OCI-LY1 (cell line): ENCODE measurements at regions not wholly inside any gene's neighbourhood (a gene's known extent, or its start where the extent isn't known, plus 50 kb on each side); places are given as distances from the start of the nearest gene placed in this dataset.

Experiments
- H2AFZ ChIP-seq: fragments of 200-600 bp; sonication (generic), shearing (Covaris generic); 2 replicates; pipeline ENCODE4 v1.6.0; 2014; ENCODE audit warnings: antibody characterized with exemption, mild to moderate bottlenecking, low read length
- H3F3A ChIP-seq: fragments of 200-600 bp; sonication (generic), shearing (Covaris generic); 2 replicates; pipeline ENCODE4 v1.6.0; 2014; ENCODE audit warnings: mild to moderate bottlenecking, antibody characterized with exemption, low read length, moderate library complexity; ENCODE audit not compliant: insufficient read depth
- H3K27ac ChIP-seq: fragments of 200-600 bp; sonication (generic); 2 replicates; pipeline ENCODE4 v1.5.1; 2014; ENCODE audit warnings: low read length, mixed run types, mild to moderate bottlenecking, low read depth; ENCODE audit not compliant: poor library complexity, severe bottlenecking
- H3K27me3 ChIP-seq: fragments of 200-600 bp; sonication (generic); 2 replicates; pipeline ENCODE4 v1.6.0; 2014; ENCODE audit warnings: antibody characterized with exemption, mild to moderate bottlenecking, low read length, moderate library complexity; ENCODE audit not compliant: insufficient read depth
- H3K36me3 ChIP-seq: fragments of 200-600 bp; sonication (generic); 2 replicates; pipeline ENCODE4 v1.6.1; 2014; ENCODE audit warnings: mild to moderate bottlenecking, antibody characterized with exemption, low read length, moderate library complexity, mixed read lengths; ENCODE audit not compliant: insufficient read depth
- H3K4me1 ChIP-seq: fragments of 200-600 bp; sonication (generic); 2 replicates; pipeline ENCODE4 v1.5.1; 2014; ENCODE audit warnings: mild to moderate bottlenecking, low read length, moderate library complexity; ENCODE audit not compliant: insufficient read depth, severe bottlenecking
- H3K4me2 ChIP-seq: fragments of 200-600 bp; sonication (generic), shearing (Covaris generic); 2 replicates; pipeline ENCODE4 v1.6.1; 2014; ENCODE audit warnings: low read length
- H3K4me3 ChIP-seq: fragments of 200-600 bp; sonication (generic); 2 replicates; pipeline ENCODE4 v1.5.1; 2014; ENCODE audit warnings: low read length, low read depth, mild to moderate bottlenecking, mixed read lengths; ENCODE audit not compliant: poor library complexity, severe bottlenecking
- H3K79me2 ChIP-seq: fragments of 200-600 bp; shearing (Covaris generic); 2 replicates; pipeline ENCODE4 v1.6.1; 2016; ENCODE audit warnings: mixed run types, low read length, mixed read lengths; ENCODE audit not compliant: insufficient read depth
- H3K9ac ChIP-seq: fragments of 200-600 bp; sonication (generic), shearing (Covaris generic); 2 replicates; pipeline ENCODE4 v1.6.1; 2014; ENCODE audit warnings: mild to moderate bottlenecking, low read length, mixed read lengths
- H3K9me2 ChIP-seq: fragments of 200-600 bp; sonication (generic), shearing (Covaris generic); 2 replicates; pipeline ENCODE4 v1.6.1; 2014; ENCODE audit warnings: low read depth, mild to moderate bottlenecking, low read length, mixed read lengths
- H3K9me3 ChIP-seq: fragments of 200-600 bp; shearing (Covaris generic); 2 replicates; pipeline ENCODE4 v1.6.1; 2014; ENCODE audit warnings: low read length, mixed read lengths
- H4K20me1 ChIP-seq: fragments of 200-600 bp; sonication (generic), shearing (Covaris generic); 2 replicates; pipeline ENCODE4 v1.6.0; 2016; ENCODE audit warnings: mild to moderate bottlenecking, low read length; ENCODE audit not compliant: insufficient read depth
- EZH2 ChIP-seq: fragments of 200-600 bp; sonication (generic), shearing (Covaris generic); IDR thresholded peaks from 2 replicates; pipeline ENCODE4 v1.8.0; 2017; ENCODE audit warnings: borderline replicate concordance, mixed run types, mild to moderate bottlenecking, antibody characterized with exemption, low read length, moderate library complexity, mixed read lengths
- TF ChIP-seq, protein P1 (sequence below): fragments of 200-600 bp; sonication (generic), shearing (Covaris generic); IDR thresholded peaks from 2 replicates; pipeline ENCODE4 v1.5.1; 2017; ENCODE audit warnings: mild to moderate bottlenecking, antibody characterized with exemption, low read length, moderate library complexity, mixed read lengths

DNA sequence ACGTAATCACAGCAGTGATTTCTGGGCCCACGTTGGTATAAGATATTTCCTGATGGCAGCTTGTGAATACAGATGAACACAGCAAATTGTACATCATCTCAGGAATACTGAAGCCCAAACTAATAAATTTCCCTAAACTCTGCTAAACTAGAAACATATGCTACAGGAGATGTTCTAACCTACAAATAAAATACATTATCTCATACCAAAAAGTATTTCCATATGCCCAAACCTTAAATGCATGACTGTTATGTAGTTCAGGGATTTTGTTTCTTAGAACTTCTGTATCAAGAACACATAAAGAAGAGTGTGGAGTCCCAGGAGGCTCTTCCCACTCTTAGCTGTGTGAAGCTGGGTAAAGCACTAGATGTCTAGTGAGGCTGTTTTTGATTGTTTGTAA, 138.4 kb downstream of the RFC3 start:
- Histone ChIP-seq H3K27me3 (no peaks in the 10 kb centered on the region), H3K36me3 (no peaks in the 10 kb centered on the region), H2AFZ (no peak overlapping the region), H4K20me1 (no peaks in the 10 kb centered on the region), H3K9me3 (no peaks in the 10 kb centered on the region), H3F3A (no peaks in the 10 kb centered on the region), H3K4me2 (no peak overlapping the region), H3K4me3 (no peak overlapping the region), H3K9me2 (no peaks in the 10 kb centered on the region), H3K27ac (no peak overlapping the region), H3K79me2 (no peaks in the 10 kb centered on the region), H3K9ac (no peak overlapping the region), H3K4me1 (peaks cover 26% of the 10 kb centered on the region)
- TF ChIP-seq EZH2, result no peak
- TF ChIP-seq, protein P1, sequence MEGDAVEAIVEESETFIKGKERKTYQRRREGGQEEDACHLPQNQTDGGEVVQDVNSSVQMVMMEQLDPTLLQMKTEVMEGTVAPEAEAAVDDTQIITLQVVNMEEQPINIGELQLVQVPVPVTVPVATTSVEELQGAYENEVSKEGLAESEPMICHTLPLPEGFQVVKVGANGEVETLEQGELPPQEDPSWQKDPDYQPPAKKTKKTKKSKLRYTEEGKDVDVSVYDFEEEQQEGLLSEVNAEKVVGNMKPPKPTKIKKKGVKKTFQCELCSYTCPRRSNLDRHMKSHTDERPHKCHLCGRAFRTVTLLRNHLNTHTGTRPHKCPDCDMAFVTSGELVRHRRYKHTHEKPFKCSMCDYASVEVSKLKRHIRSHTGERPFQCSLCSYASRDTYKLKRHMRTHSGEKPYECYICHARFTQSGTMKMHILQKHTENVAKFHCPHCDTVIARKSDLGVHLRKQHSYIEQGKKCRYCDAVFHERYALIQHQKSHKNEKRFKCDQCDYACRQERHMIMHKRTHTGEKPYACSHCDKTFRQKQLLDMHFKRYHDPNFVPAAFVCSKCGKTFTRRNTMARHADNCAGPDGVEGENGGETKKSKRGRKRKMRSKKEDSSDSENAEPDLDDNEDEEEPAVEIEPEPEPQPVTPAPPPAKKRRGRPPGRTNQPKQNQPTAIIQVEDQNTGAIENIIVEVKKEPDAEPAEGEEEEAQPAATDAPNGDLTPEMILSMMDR, result no peak

DNA sequence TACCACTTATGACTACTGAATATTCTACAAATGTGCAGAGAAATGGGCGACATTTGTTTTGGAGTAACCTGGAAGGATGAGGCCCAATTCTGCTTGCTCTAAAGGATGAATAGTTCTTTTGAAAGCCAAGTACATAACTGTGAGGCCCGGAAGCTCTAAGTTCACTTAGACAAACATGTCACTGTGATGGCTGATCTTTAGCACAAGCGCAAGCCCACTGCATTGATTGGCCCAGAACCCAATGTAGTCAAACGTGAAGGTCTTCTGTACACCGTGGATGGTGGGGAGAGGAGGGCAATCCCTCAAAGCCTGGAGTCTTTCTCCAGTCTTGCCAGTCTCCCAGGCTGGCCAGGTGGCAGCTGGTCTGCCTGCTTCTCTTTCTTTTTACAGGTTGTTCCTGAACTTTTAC, 139.6 kb downstream of the RFC3 start:
- Histone ChIP-seq H3K9me2 (no peaks in the 10 kb centered on the region), H3K4me3 (no peak overlapping the region), H3K4me2 (no peak overlapping the region), H3K27me3 (no peaks in the 10 kb centered on the region), H3K9me3 (no peaks in the 10 kb centered on the region), H3K36me3 (no peaks in the 10 kb centered on the region), H3K4me1 (peaks cover 26% of the 10 kb centered on the region), H3F3A (no peaks in the 10 kb centered on the region), H4K20me1 (no peaks in the 10 kb centered on the region), H3K9ac (no peak overlapping the region), H2AFZ (no peak overlapping the region), H3K79me2 (no peaks in the 10 kb centered on the region), H3K27ac (no peak overlapping the region)
- TF ChIP-seq EZH2, result no peak
- TF ChIP-seq, protein P1, result no peak

DNA sequence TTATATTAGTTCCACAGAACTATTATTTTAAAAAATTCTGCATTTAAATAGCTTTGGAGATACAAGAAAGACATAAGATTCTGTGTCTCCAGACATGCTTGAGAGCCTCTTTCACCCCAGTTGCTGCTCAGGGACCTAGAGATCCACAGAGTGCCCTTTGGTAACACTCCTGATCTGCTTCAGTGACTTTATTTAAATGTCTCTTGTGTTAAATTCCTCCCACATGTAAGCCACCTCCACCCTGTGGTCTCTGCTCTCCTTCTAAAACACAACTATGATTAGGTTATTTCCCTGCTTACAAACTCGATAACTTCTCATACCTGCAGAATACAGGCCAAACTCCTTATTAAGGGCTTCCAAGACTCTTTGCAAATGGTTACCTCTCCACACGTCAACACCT, 141.0 kb downstream of the RFC3 start:
- no peak overlapping the region for H3K27ac ChIP-seq
- H4K20me1 ChIP-seq, result no peaks in the 10 kb centered on the region
- no peaks in the 10 kb centered on the region for H3K79me2 ChIP-seq
- H3K9me2 ChIP-seq, result no peaks in the 10 kb centered on the region
- TF ChIP-seq, protein P1, result no peak
- no peak for TF ChIP-seq EZH2
- no peak overlapping the region for H2AFZ ChIP-seq
- no peak overlapping the region for H3K4me3 ChIP-seq
- H3K36me3 ChIP-seq, result no peaks in the 10 kb centered on the region
- no peak overlapping the region for H3K9ac ChIP-seq
- peaks cover 26% of the 10 kb centered on the region for H3K4me1 ChIP-seq
- H3K9me3 ChIP-seq, result no peaks in the 10 kb centered on the region
- H3K27me3 ChIP-seq, result no peaks in the 10 kb centered on the region
- no peaks in the 10 kb centered on the region for H3F3A ChIP-seq
- H3K4me2 ChIP-seq, result no peak overlapping the region
